ENCODE measurements at regions not wholly inside any gene's neighbourhood (a gene's known extent, or its start where the extent isn't known, plus 50 kb on each side); places are given as distances from the start of the nearest gene placed in this dataset.

DNA sequence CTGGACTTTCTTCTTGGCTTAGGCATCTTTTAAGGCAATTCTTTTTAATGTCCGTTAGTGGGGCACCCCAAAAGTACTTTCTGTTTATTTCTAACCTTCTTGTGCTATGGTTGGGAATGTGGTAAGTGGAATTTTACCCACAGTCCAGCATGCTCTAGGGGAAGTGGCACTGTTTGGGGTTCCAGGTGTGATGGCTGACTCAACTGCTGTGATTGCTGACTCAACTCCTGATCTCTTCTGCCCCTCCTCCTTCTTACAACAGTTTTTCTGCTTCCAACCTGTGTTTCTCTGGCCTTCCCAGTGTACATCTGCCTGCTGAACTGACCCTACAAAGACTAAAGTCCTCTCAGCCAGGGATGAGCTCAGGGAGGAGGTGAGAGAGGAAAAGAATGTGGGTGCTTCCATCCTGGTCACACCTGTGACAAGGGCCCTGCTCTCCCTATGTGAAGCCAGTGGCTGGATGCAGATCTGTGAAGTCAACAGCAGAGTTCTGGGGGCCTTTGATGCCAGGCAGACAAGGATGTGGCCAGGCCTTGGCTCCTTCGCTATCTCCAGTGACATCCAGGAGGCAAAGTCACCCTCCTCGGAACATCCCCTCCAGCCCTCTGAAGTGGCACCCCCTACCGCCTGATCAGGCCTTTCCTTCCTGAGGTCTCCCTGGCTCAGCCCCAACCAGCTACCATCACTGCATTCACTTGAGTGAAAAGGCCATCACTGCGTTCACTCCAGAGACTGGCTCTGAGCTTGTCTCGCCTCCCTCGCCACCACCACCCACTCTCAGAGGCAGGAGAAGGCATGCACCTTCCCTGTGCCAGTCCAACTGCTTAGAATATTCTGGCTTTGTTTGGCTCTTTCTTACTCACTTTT lies 72.2 kb downstream of the C5orf15 start:
- no peaks in the 10 kb centered on the region for H3K27me3 ChIP-seq
- in situ Hi-C loops (cut with MboI; ENCODE audit: low pct_ligation_motif_present in 1 of 4, low pct_unique_long_range_greater_than_20kb in 1 of 4, low sequenced_read_pairs in 3 of 4) (no loop called here), intact Hi-C loops (cut with DNase I; ENCODE audit: low total_unique reads) (no loop called here)
- H3K4me1 ChIP-seq: no peaks in the 10 kb centered on the region
- 95 to 97% methylated on average over 4 to 7 of the region's 7 CpGs for WGBS, 2 donors (ENCODE audit: low coverage in 1 of 2)
- H3K36me3 ChIP-seq: no peaks in the 10 kb centered on the region
- TF ChIP-seq, protein P1, sequence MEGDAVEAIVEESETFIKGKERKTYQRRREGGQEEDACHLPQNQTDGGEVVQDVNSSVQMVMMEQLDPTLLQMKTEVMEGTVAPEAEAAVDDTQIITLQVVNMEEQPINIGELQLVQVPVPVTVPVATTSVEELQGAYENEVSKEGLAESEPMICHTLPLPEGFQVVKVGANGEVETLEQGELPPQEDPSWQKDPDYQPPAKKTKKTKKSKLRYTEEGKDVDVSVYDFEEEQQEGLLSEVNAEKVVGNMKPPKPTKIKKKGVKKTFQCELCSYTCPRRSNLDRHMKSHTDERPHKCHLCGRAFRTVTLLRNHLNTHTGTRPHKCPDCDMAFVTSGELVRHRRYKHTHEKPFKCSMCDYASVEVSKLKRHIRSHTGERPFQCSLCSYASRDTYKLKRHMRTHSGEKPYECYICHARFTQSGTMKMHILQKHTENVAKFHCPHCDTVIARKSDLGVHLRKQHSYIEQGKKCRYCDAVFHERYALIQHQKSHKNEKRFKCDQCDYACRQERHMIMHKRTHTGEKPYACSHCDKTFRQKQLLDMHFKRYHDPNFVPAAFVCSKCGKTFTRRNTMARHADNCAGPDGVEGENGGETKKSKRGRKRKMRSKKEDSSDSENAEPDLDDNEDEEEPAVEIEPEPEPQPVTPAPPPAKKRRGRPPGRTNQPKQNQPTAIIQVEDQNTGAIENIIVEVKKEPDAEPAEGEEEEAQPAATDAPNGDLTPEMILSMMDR (IDR thresholded peaks at IDR 0.05): no peak
- no peak for TF ChIP-seq POLR2A (IDR thresholded peaks at IDR 0.05)
- TF ChIP-seq EP300 (IDR thresholded peaks at IDR 0.05; ENCODE audit: low read depth): no peak
- TF ChIP-seq POLR2AphosphoS5 (IDR thresholded peaks at IDR 0.05): no peak
- no peaks in the 10 kb centered on the region for H3K9me3 ChIP-seq
- H3K4me3 ChIP-seq: no peak overlapping the region
- DNase-seq: no peak
- no peak overlapping the region for H3K27ac ChIP-seq

DNA sequence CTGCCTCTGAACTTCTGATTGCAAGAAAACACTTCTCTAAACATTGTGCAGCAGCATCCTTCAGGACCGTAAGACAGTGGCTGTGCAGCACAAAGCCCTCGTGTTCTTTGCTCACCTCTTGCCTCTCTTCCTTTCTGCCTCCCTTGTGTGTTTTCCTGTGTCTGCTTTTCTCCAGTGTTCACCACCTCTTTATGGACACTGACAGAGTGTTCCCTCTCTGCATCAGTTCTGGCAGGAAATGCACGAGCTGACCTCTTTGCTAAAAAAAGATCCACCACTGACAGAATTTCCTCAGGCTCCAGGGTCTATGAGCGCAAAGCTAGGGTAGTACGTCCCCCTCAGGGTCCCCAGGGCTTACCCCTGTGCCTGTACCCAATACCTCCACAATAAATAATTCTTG lies 74.3 kb downstream of the C5orf15 start:
- in situ Hi-C loops (cut with MboI; ENCODE audit: low pct_ligation_motif_present in 1 of 4, low pct_unique_long_range_greater_than_20kb in 1 of 4, low sequenced_read_pairs in 3 of 4): no loop called here
- H3K4me1 ChIP-seq: no peaks in the 10 kb centered on the region
- no peak for TF ChIP-seq POLR2AphosphoS5 (IDR thresholded peaks at IDR 0.05)
- TF ChIP-seq EP300 (IDR thresholded peaks at IDR 0.05; ENCODE audit: low read depth): no peak
- no peak for TF ChIP-seq POLR2A (IDR thresholded peaks at IDR 0.05)
- TF ChIP-seq, protein P1 (IDR thresholded peaks at IDR 0.05): no peak
- no peaks in the 10 kb centered on the region for H3K36me3 ChIP-seq
- no peak for DNase-seq
- intact Hi-C loops (cut with DNase I; ENCODE audit: low total_unique reads): no loop called here
- H3K27ac ChIP-seq: no peak overlapping the region
- no peaks in the 10 kb centered on the region for H3K9me3 ChIP-seq
- no peaks in the 10 kb centered on the region for H3K27me3 ChIP-seq
- no peak overlapping the region for H3K4me3 ChIP-seq
- WGBS, 2 donors (ENCODE audit: low coverage in 1 of 2): 60% methylated on average over 5 of the region's 5 CpGs; no CpG with 5 or more reads in 1 of the 2 donors

DNA sequence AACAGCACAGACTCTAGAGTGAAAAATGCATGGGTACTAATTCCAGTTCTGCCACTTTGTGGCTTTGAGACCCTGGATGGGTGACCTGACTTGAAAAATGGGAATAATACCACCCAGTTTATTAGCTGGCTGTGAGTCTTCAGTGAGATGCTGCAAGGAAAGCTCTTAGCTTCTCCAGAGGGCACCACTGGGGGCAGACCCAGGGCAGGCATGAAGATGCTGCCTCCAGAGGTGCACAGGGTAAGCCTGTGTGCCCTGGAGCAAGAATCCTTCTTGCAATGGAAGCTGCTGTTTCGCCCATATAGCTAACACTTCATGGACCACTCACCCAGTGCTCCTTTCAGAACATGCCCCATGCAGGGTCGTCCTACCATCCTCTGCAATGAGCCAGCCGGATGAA lies 75.7 kb downstream of the C5orf15 start:
- intact Hi-C loops (cut with DNase I; ENCODE audit: low total_unique reads) (no loop called here), in situ Hi-C loops (cut with MboI; ENCODE audit: low pct_ligation_motif_present in 1 of 4, low pct_unique_long_range_greater_than_20kb in 1 of 4, low sequenced_read_pairs in 3 of 4) (no loop called here)
- no peaks in the 10 kb centered on the region for H3K4me1 ChIP-seq
- no peaks in the 10 kb centered on the region for H3K27me3 ChIP-seq
- H3K36me3 ChIP-seq: no peaks in the 10 kb centered on the region
- TF ChIP-seq POLR2AphosphoS5 (IDR thresholded peaks at IDR 0.05) (no peak), POLR2A (IDR thresholded peaks at IDR 0.05) (no peak), EP300 (IDR thresholded peaks at IDR 0.05; ENCODE audit: low read depth) (no peak)
- TF ChIP-seq, protein P1 (IDR thresholded peaks at IDR 0.05): no peak
- 88% methylated on average over 3 of the region's 3 CpGs; no CpG with 5 or more reads in 1 of the 2 donors for WGBS, 2 donors (ENCODE audit: low coverage in 1 of 2)
- no peaks in the 10 kb centered on the region for H3K9me3 ChIP-seq
- no peak overlapping the region for H3K27ac ChIP-seq
- H3K4me3 ChIP-seq: no peak overlapping the region
- DNase-seq: no peak

DNA sequence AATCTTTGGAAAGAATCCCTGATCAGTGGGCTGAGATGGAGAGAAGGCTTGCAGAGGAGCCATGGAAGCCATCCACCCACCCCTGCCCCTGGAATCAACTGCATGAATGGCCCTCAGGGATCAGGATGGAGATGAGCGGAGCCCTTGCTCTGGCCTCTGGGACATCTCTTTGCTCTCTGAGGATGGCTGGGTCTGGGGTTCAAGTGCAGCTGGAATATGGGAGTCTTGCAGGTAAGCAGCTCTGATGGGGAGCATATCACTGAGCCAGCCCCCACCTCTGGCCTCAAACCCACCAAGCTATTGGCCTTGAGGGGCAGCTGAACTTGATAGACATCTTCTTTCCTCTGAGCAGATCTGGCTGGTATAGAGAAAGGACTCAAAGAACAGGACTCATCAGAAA lies 76.1 kb downstream of the C5orf15 start:
- no peak for DNase-seq
- TF ChIP-seq POLR2A (IDR thresholded peaks at IDR 0.05) (no peak), EP300 (IDR thresholded peaks at IDR 0.05; ENCODE audit: low read depth) (no peak)
- intact Hi-C loops (cut with DNase I; ENCODE audit: low total_unique reads): no loop called here

More for the DNA sequence above, 76.1 kb downstream of the C5orf15 start:
- Histone ChIP-seq H3K9me3 (no peaks in the 10 kb centered on the region), H3K27me3 (no peaks in the 10 kb centered on the region), H3K36me3 (no peaks in the 10 kb centered on the region), H3K4me1 (no peaks in the 10 kb centered on the region), H3K27ac (no peak overlapping the region), H3K4me3 (no peak overlapping the region)
- in situ Hi-C loops (cut with MboI; ENCODE audit: low pct_ligation_motif_present in 1 of 4, low pct_unique_long_range_greater_than_20kb in 1 of 4, low sequenced_read_pairs in 3 of 4): no loop called here
- whole genome bisulfite sequencing, 2 donors (ENCODE audit: low coverage in 1 of 2): 100% methylated on average over 1 of the region's 1 CpG
